22Rv1 (cell line): ENCODE measurements at regions not wholly inside any gene's neighbourhood (a gene's known extent, or its start where the extent isn't known, plus 50 kb on each side); places are given as distances from the start of the nearest gene placed in this dataset.

Experiments
- CTCF ChIP-seq: fragments of 450-650 bp; IDR thresholded peaks from 2 replicates; pipeline ENCODE4 v1.5.1; 2017; ENCODE audit warnings: mild to moderate bottlenecking
- ZFX ChIP-seq: fragments of 450-650 bp; IDR thresholded peaks from 2 replicates; pipeline ENCODE4 v1.6.1; 2017; ENCODE audit warnings: antibody characterized with exemption, borderline replicate concordance

GRCh38 chr15:57890878-57891277, 174.6 kb downstream of the ALDH1A2 start:
- no peak for TF ChIP-seq CTCF
- no peak for TF ChIP-seq ZFX
